ENCODE measurements at regions not wholly inside any gene's neighbourhood (a gene's known extent, or its start where the extent isn't known, plus 50 kb on each side); places are given as distances from the start of the nearest gene placed in this dataset.

DNA sequence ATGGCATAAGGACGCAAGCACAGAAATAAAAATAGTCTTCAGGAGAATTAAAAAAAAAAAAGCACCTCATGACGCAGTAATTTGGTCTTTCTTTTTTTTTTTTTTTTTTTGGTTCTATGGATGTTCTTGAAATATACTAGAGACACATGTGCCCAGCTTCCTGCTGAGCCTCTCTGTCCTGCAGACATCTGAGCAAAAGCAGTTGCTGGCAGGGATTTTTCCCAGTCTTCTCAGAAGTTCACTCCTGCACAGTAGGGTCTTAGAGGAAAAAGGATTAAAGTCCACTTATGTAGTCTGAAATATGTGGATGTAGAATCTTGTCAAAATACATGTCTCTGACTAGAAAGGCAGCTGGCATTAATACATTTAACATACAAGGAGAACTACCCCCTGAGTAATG is 1888.1 kb upstream of the SEL1L start:
- no peaks in the 10 kb centered on the region for H3K9me2 ChIP-seq (ENCODE audit: insufficient read depth, low read length)
- no peak overlapping the region for H3K9ac ChIP-seq (ENCODE audit: low read length)
- H3K36me3 ChIP-seq (ENCODE audit: insufficient read depth, low read length) = no peaks in the 10 kb centered on the region
- H3K4me2 ChIP-seq (ENCODE audit: low read length) = no peak overlapping the region
- H3K27me3 ChIP-seq (ENCODE audit: insufficient read depth, low read depth, low read length) = no peaks in the 10 kb centered on the region
- no peaks in the 10 kb centered on the region for H3F3A ChIP-seq (ENCODE audit: insufficient read depth, low read length, poor library complexity, severe bottlenecking)
- H3K9me3 ChIP-seq (ENCODE audit: low read length) = no peaks in the 10 kb centered on the region
- no peak overlapping the region for H2AFZ ChIP-seq (ENCODE audit: low read depth, low read length)
- no peaks in the 10 kb centered on the region for H4K20me1 ChIP-seq (ENCODE audit: insufficient read depth)
- no peak overlapping the region for H3K4me3 ChIP-seq (ENCODE audit: low read length)
- H3K27ac ChIP-seq (ENCODE audit: low read length) = no peak overlapping the region
- no peaks in the 10 kb centered on the region for H3K79me2 ChIP-seq (replicated peaks; ENCODE audit: insufficient read depth, low read length)
- TF ChIP-seq EP300 (conservative IDR thresholded peaks at IDR 0.05; ENCODE audit: poor library complexity, severe bottlenecking) (peak; percentile 58), POLR2AphosphoS5 (IDR thresholded peaks at IDR 0.05) (peak; percentile 43), RAD21 (conservative IDR thresholded peaks at IDR 0.05) (no peak), MXI1 (conservative IDR thresholded peaks at IDR 0.05; ENCODE audit: poor library complexity, severe bottlenecking) (no peak), SMC3 (conservative IDR thresholded peaks at IDR 0.05; ENCODE audit: poor library complexity) (no peak), TAF1 (IDR thresholded peaks at IDR 0.05; ENCODE audit: low read depth) (no peak), REST (IDR thresholded peaks at IDR 0.05; ENCODE audit: borderline replicate concordance) (peak; percentile 20), EZH2 (IDR thresholded peaks at IDR 0.05; ENCODE audit: borderline replicate concordance, insufficient read depth, low read length, poor library complexity, severe bottlenecking) (no peak)
- TF ChIP-seq, protein P1, sequence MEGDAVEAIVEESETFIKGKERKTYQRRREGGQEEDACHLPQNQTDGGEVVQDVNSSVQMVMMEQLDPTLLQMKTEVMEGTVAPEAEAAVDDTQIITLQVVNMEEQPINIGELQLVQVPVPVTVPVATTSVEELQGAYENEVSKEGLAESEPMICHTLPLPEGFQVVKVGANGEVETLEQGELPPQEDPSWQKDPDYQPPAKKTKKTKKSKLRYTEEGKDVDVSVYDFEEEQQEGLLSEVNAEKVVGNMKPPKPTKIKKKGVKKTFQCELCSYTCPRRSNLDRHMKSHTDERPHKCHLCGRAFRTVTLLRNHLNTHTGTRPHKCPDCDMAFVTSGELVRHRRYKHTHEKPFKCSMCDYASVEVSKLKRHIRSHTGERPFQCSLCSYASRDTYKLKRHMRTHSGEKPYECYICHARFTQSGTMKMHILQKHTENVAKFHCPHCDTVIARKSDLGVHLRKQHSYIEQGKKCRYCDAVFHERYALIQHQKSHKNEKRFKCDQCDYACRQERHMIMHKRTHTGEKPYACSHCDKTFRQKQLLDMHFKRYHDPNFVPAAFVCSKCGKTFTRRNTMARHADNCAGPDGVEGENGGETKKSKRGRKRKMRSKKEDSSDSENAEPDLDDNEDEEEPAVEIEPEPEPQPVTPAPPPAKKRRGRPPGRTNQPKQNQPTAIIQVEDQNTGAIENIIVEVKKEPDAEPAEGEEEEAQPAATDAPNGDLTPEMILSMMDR (IDR thresholded peaks at IDR 0.05; ENCODE audit: poor library complexity, severe bottlenecking) = no peak

DNA sequence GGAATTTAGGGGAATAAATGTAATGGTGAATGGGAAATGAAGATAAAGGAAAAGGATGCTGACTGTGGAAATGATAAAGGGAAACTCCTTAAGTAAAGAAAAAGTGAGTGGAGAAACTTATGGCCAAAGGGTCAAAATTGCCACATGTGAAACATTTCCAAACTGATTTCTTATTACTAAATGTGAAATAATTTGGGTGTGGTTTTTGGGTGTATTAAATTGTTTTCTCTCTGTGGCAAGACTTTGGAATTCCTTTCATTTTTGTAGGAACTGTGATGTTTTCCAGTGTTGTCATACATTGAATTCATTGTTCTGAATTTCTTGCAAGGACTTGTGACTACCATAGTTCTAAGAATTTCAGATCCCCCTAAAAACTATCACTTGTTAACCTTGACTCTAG is 1891.5 kb upstream of the SEL1L start:
- no peaks in the 10 kb centered on the region for H3K36me3 ChIP-seq (ENCODE audit: insufficient read depth, low read length)
- H3K9ac ChIP-seq (ENCODE audit: low read length) = no peak overlapping the region

More for the DNA sequence above, 1891.5 kb upstream of the SEL1L start:
- no peak overlapping the region for H3K27ac ChIP-seq (ENCODE audit: low read length)
- H3K4me2 ChIP-seq (ENCODE audit: low read length) = no peak overlapping the region
- H3K9me3 ChIP-seq (ENCODE audit: low read length) = no peaks in the 10 kb centered on the region
- no peak overlapping the region for H3K4me3 ChIP-seq (ENCODE audit: low read length)
- H2AFZ ChIP-seq (ENCODE audit: low read depth, low read length) = no peak overlapping the region
- TF ChIP-seq TAF1 (IDR thresholded peaks at IDR 0.05; ENCODE audit: low read depth) (no peak), EP300 (conservative IDR thresholded peaks at IDR 0.05; ENCODE audit: poor library complexity, severe bottlenecking) (no peak), SMC3 (conservative IDR thresholded peaks at IDR 0.05; ENCODE audit: poor library complexity) (no peak), MXI1 (conservative IDR thresholded peaks at IDR 0.05; ENCODE audit: poor library complexity, severe bottlenecking) (no peak), POLR2AphosphoS5 (IDR thresholded peaks at IDR 0.05) (no peak), REST (IDR thresholded peaks at IDR 0.05; ENCODE audit: borderline replicate concordance) (no peak), RAD21 (conservative IDR thresholded peaks at IDR 0.05) (no peak), EZH2 (IDR thresholded peaks at IDR 0.05; ENCODE audit: borderline replicate concordance, insufficient read depth, low read length, poor library complexity, severe bottlenecking) (no peak)
- TF ChIP-seq, protein P1 (IDR thresholded peaks at IDR 0.05; ENCODE audit: poor library complexity, severe bottlenecking) = no peak
- no peaks in the 10 kb centered on the region for H3K79me2 ChIP-seq (replicated peaks; ENCODE audit: insufficient read depth, low read length)
- no peaks in the 10 kb centered on the region for H4K20me1 ChIP-seq (ENCODE audit: insufficient read depth)
- no peaks in the 10 kb centered on the region for H3K27me3 ChIP-seq (ENCODE audit: insufficient read depth, low read depth, low read length)
- no peaks in the 10 kb centered on the region for H3K9me2 ChIP-seq (ENCODE audit: insufficient read depth, low read length)
- H3F3A ChIP-seq (ENCODE audit: insufficient read depth, low read length, poor library complexity, severe bottlenecking) = no peaks in the 10 kb centered on the region
